K562 (cell line): ENCODE measurements at regions not wholly inside any gene's neighbourhood (a gene's known extent, or its start where the extent isn't known, plus 50 kb on each side); places are given as distances from the start of the nearest gene placed in this dataset.

Experiments used
- CEBPB ChIP-seq: fragments of 450-650 bp; IDR thresholded peaks from 2 replicates; pipeline ENCODE4 v1.6.1; 2016; ENCODE audit warnings: missing genetic modification characterization, missing compliant biosample characterization
- CTCF ChIP-seq, 3 experiments: IDR thresholded peaks in 2 of 3; conservative IDR thresholded peaks in 1 of 3; 2 replicates each; pipeline ENCODE4 v1.5.1; 2011 to 2012; ENCODE audit warnings: low read length in 3 of 3, mild to moderate bottlenecking in 3 of 3, control low read depth in 2 of 3, improper control_type of control experiment in 1 of 3, inconsistent platforms in 1 of 3, low read depth in 1 of 3, mixed read lengths in 1 of 3, moderate library complexity in 1 of 3; ENCODE audit not compliant: insufficient read depth in 2 of 3
- EZH2 ChIP-seq: IDR thresholded peaks from 2 replicates; pipeline ENCODE4 v1.6.1; 2012; ENCODE audit warnings: low read depth, mild to moderate bottlenecking, inconsistent platforms, low read length, borderline replicate concordance
- JUN ChIP-seq, 2 experiments: sonication (generic) in 1 of 2; formaldehyde crosslinking in 1 of 2; IDR thresholded peaks; 2 replicates each; pipeline versions ENCODE4 v1.6.1 to v1.8.0; 2012 to 2022; ENCODE audit warnings: borderline replicate concordance in 2 of 2, mild to moderate bottlenecking in 2 of 2, improper control_type of control experiment in 1 of 2, low read depth in 1 of 2, low read length in 1 of 2, missing genetic modification reagents in 1 of 2
- JUNB ChIP-seq: fragments of 450-650 bp; formaldehyde crosslinking; conservative IDR thresholded peaks from 2 replicates; pipeline ENCODE4 v1.4.0; 2020; ENCODE audit warnings: mild to moderate bottlenecking
- MCM5 ChIP-seq: fragments of 450-650 bp; IDR thresholded peaks from 2 replicates; pipeline ENCODE4 v1.6.1; 2016; ENCODE audit warnings: low read depth
- POLR2A ChIP-seq: fragments of 450-650 bp; conservative IDR thresholded peaks from 2 replicates; pipeline ENCODE4 v1.6.1; 2016
- POLR2AphosphoS5 ChIP-seq: IDR thresholded peaks from 2 replicates; pipeline ENCODE4 v1.6.1; 2011; ENCODE audit warnings: mild to moderate bottlenecking, low read depth, low read length, moderate library complexity; ENCODE audit not compliant: control insufficient read depth, insufficient read depth
- RAD51 ChIP-seq: fragments of 450-650 bp; IDR thresholded peaks from 2 replicates; pipeline ENCODE4 v1.7.1; 2016; ENCODE audit warnings: low read depth, mild to moderate bottlenecking, borderline replicate concordance
- USF2 ChIP-seq: sonication (generic); formaldehyde crosslinking; IDR thresholded peaks from 2 replicates; pipeline ENCODE4 v1.5.0; 2020; ENCODE audit warnings: missing genetic modification reagents
- ZBTB40 ChIP-seq, 2 experiments: fragments of 450-650 bp in 1 of 2; sonication (generic) in 1 of 2; formaldehyde crosslinking in 1 of 2; IDR thresholded peaks; 2 replicates each; pipeline versions ENCODE4 v1.7.1 to v1.9.0; 2016 to 2022; ENCODE audit warnings: inconsistent platforms in 1 of 2, mild to moderate bottlenecking in 1 of 2, missing genetic modification reagents in 1 of 2
- ZBTB7A ChIP-seq: IDR thresholded peaks from 2 replicates; pipeline ENCODE4 v1.6.1; 2011; ENCODE audit warnings: low read depth, mild to moderate bottlenecking, low read length, moderate library complexity, borderline replicate concordance; ENCODE audit not compliant: control insufficient read depth
- ZNF561 ChIP-seq: fragments of 450-650 bp; formaldehyde crosslinking; conservative IDR thresholded peaks from 2 replicates; pipeline ENCODE4 v1.4.0; 2020; ENCODE audit warnings: mild to moderate bottlenecking, moderate library complexity

GRCh38 chr12:97408363-97408762 is 54.2 kb upstream of the RMST start:
- no peak for TF ChIP-seq POLR2A
- no peak for TF ChIP-seq POLR2AphosphoS5
- no peak for TF ChIP-seq JUN (IDR thresholded peaks at IDR 0.05; ENCODE audit: borderline replicate concordance, low read depth, low read length)
- TF ChIP-seq JUN (CRISPR knock-in tag; IDR thresholded peaks at IDR 0.05; ENCODE audit: borderline replicate concordance) = no peak
- TF ChIP-seq MCM5 = no peak
- TF ChIP-seq ZBTB40 (IDR thresholded peaks at IDR 0.05) = no peak
- TF ChIP-seq ZBTB40 (CRISPR knock-in tag; IDR thresholded peaks at IDR 0.05) = no peak
- TF ChIP-seq ZBTB7A = no peak
- no peak for TF ChIP-seq CEBPB
- TF ChIP-seq USF2 (CRISPR knock-in tag) = no peak
- TF ChIP-seq JUNB (CRISPR knock-in tag) = no peak
- no peak for TF ChIP-seq ZNF561
- no peak for TF ChIP-seq RAD51
- no peak for TF ChIP-seq CTCF (IDR thresholded peaks at IDR 0.05 in 2 of 3, conservative IDR thresholded peaks at IDR 0.05 in 1 of 3; ENCODE audit: insufficient read depth in 2 of 3, low read depth in 1 of 3, low read length in 3 of 3)
- no peak for TF ChIP-seq EZH2
